DOHH2 (cell line): ENCODE measurements at regions not wholly inside any gene's neighbourhood (a gene's known extent, or its start where the extent isn't known, plus 50 kb on each side); places are given as distances from the start of the nearest gene placed in this dataset.
"Not testable (repeated sequence)": the region's sequence is repeated elsewhere in the genome, so short reads cannot be mapped to it uniquely, and the experiment has no call there.

Experiments used
- CTCF ChIP-seq: fragments of 200-600 bp; sonication (generic); IDR thresholded peaks from one replicate; pipeline ENCODE4 v1.5.1; 2014; ENCODE audit warnings: antibody characterized with exemption, mild to moderate bottlenecking, low read depth, low read length; ENCODE audit not compliant: poor library complexity, severe bottlenecking
- EZH2phosphoT487 ChIP-seq: fragments of 200-600 bp; sonication (generic); IDR thresholded peaks from 2 replicates; pipeline ENCODE4 v1.6.1; 2017; ENCODE audit warnings: borderline replicate concordance, mild to moderate bottlenecking, antibody characterized with exemption, low read length, moderate library complexity, mixed read lengths

GRCh38 chr5:167427641-167428040 is 863.8 kb upstream of the WWC1 start:
- not testable (repeated sequence) for TF ChIP-seq CTCF, EZH2phosphoT487
